Esophagus muscularis mucosa (tissue), 4 donors: ENCODE measurements at regions not wholly inside any gene's neighbourhood (a gene's known extent, or its start where the extent isn't known, plus 50 kb on each side); places are given as distances from the start of the nearest gene placed in this dataset.

Experiments
- CTCF ChIP-seq, 3 experiments: fragments of 200-600 bp in 2 of 3; fragments of 450-650 bp in 1 of 3; sonication (generic) in 2 of 3; IDR thresholded peaks; one replicate each; pipeline ENCODE4 v1.5.1; 2017 to 2019; ENCODE audit warnings: antibody characterized with exemption in 3 of 3, mild to moderate bottlenecking in 2 of 3, moderate library complexity in 1 of 3
- EP300 ChIP-seq: sonication (generic); formaldehyde crosslinking; IDR thresholded peaks from one replicate; pipeline ENCODE4 v1.6.1; 2017; ENCODE audit warnings: antibody characterized with exemption
- POLR2A ChIP-seq: fragments of 450-650 bp; IDR thresholded peaks from one replicate; pipeline ENCODE4 v1.6.1; 2017; ENCODE audit warnings: antibody characterized with exemption, moderate library complexity, mild to moderate bottlenecking, low read depth
- POLR2AphosphoS5 ChIP-seq, 2 donors: sonication (generic); formaldehyde crosslinking; IDR thresholded peaks; one replicate each; pipeline ENCODE4 v1.6.1; 2017; ENCODE audit warnings: antibody characterized with exemption in 2 of 2

- TF ChIP-seq POLR2A (no peak), POLR2AphosphoS5 (IDR thresholded peaks at IDR 0.05) (no peak), CTCF (IDR thresholded peaks at IDR 0.05) (no peak), EP300 (no peak)
These were observed 98.5 kb upstream of the RAB6C start for GRCh38 chr2:129880971-129881370.
